GM12878 (cell line): ENCODE measurements at regions not wholly inside any gene's neighbourhood (a gene's known extent, or its start where the extent isn't known, plus 50 kb on each side); places are given as distances from the start of the nearest gene placed in this dataset.

ENCODE experiments used
- ATAC-seq: fragments of 200-7000 bp; cut with Tn5 transposase; 3 replicates; pipeline ENCODE4 v1.9.1; 2020; ENCODE audit warnings: mild to moderate bottlenecking, moderate library complexity
- BruUV-seq: library from RNA; stranded (reverse); fragments of 400-500 nt; replicated peaks from 2 replicates; lab custom pipeline; 2021; lab: Mats Ljungman, UMichigan
- CTCF ChIA-PET: fragments of 300-600 bp; sonication (Branson Sonifier 250); formaldehyde crosslinking; extraction: SDS; loops from one replicate; lab custom pipeline; 2021; ENCODE audit warnings: inconsistent platforms; lab: Yijun Ruan, JAX
- POLR2A ChIA-PET: fragments of 350-600 bp; formaldehyde crosslinking; extraction: SDS; loops from one replicate; lab custom pipeline; 2021; ENCODE audit warnings: inconsistent platforms; lab: Charles Lee
- RAD21 ChIA-PET: fragments of 300-600 bp; sonication (Branson Sonifier 250); formaldehyde crosslinking; loops from one replicate; lab custom pipeline; 2023; ENCODE audit warnings: antibody characterized with exemption; ENCODE audit not compliant: unreplicated experiment; lab: Charles Lee
- SMC1A ChIA-PET: fragments of 300-600 bp; sonication (Branson Sonifier 250); formaldehyde crosslinking; loops from one replicate; lab custom pipeline; 2023; ENCODE audit not compliant: unreplicated experiment, uncharacterized antibody; lab: Charles Lee
- DNase-seq: peaks from one replicate; pipeline ENCODE4 v3.0.0-alpha.2; 2011; ENCODE audit warnings: low read depth, low spot score
- FAIRE-seq: peaks from 3 replicates; lab custom pipeline; 2011; peaks lifted over from hg19 to GRCh38; lab: Jason Lieb, UNC
- H2AFZ ChIP-seq: 2 replicates; pipeline ENCODE4 v1.6.0; 2011; ENCODE audit warnings: low read depth, low read length, control low read depth; ENCODE audit not compliant: control insufficient read depth
- H3K27ac ChIP-seq: 2 replicates; pipeline ENCODE4 v1.5.1; 2011; ENCODE audit warnings: control low read depth; ENCODE audit not compliant: control insufficient read depth, insufficient read depth
- H3K27me3 ChIP-seq, 2 experiments: replicated peaks in 1 of 2; 2 replicates each; pipeline versions ENCODE4 v1.6.0 to v1.6.1; 2011; ENCODE audit warnings: low read length in 1 of 2; ENCODE audit not compliant: control insufficient read depth in 2 of 2, insufficient read depth in 2 of 2
- H3K36me3 ChIP-seq, 2 experiments: 2 replicates each; pipeline ENCODE4 v1.5.1; 2011; ENCODE audit warnings: low read length in 1 of 2; ENCODE audit not compliant: control insufficient read depth in 2 of 2, insufficient read depth in 2 of 2
- H3K4me1 ChIP-seq: 2 replicates; pipeline ENCODE4 v1.6.1; 2011; ENCODE audit warnings: mild to moderate bottlenecking, low read length, moderate library complexity, mixed read lengths; ENCODE audit not compliant: control insufficient read depth, insufficient read depth
- H3K4me2 ChIP-seq: 2 replicates; pipeline ENCODE4 v1.6.0; 2011; ENCODE audit warnings: control low read depth; ENCODE audit not compliant: control insufficient read depth, insufficient read depth
- H3K4me3 ChIP-seq: fragments of 200-600 bp; sonication (generic); 2 replicates; pipeline ENCODE4 v1.5.1; 2016
- H3K79me2 ChIP-seq: 2 replicates; pipeline ENCODE4 v1.6.0; 2011; ENCODE audit warnings: low read length; ENCODE audit not compliant: control insufficient read depth, insufficient read depth
- H3K9ac ChIP-seq: 2 replicates; pipeline ENCODE4 v1.8.0; 2011; ENCODE audit warnings: low read length, control low read depth, mixed read lengths; ENCODE audit not compliant: control insufficient read depth, insufficient read depth
- H3K9me3 ChIP-seq: replicated peaks from 3 replicates; pipeline ENCODE4 v1.5.1; 2011; ENCODE audit warnings: mild to moderate bottlenecking, low read length; ENCODE audit not compliant: control insufficient read depth, insufficient read depth
- H4K20me1 ChIP-seq: 2 replicates; pipeline ENCODE4 v1.6.0; 2011; ENCODE audit not compliant: control insufficient read depth, insufficient read depth
- ATF7 ChIP-seq: fragments of 450-650 bp; IDR thresholded peaks from 2 replicates; pipeline ENCODE4 v1.6.1; 2016; ENCODE audit warnings: low read depth, mild to moderate bottlenecking
- FOXK2 ChIP-seq: fragments of 450-650 bp; IDR thresholded peaks from 2 replicates; pipeline ENCODE4 v1.6.1; 2017; ENCODE audit warnings: mild to moderate bottlenecking, moderate library complexity
- HDAC6 ChIP-seq: fragments of 200-600 bp; sonication (generic); IDR thresholded peaks from one replicate; pipeline ENCODE4 v1.8.0; 2017; ENCODE audit warnings: antibody characterized with exemption; ENCODE audit not compliant: unreplicated experiment
- HSF1 ChIP-seq: fragments of 150-350 bp; IDR thresholded peaks from 2 replicates; pipeline ENCODE4 v1.6.1; 2014; ENCODE audit warnings: mild to moderate bottlenecking, low read depth, low read length
- IKZF2 ChIP-seq, 2 experiments: fragments of 450-650 bp; IDR thresholded peaks; 2 replicates each; pipeline ENCODE4 v1.6.1; 2017; ENCODE audit warnings: mild to moderate bottlenecking in 2 of 2, moderate library complexity in 2 of 2
- LARP7 ChIP-seq: fragments of 450-650 bp; IDR thresholded peaks from 2 replicates; pipeline ENCODE4 v1.6.1; 2017; ENCODE audit warnings: mild to moderate bottlenecking
- NFYA ChIP-seq: IDR thresholded peaks from 2 replicates; pipeline ENCODE4 v1.6.1; 2011; ENCODE audit warnings: low read depth, mild to moderate bottlenecking, low read length, improper control_type of control experiment, borderline replicate concordance
- NR2F1 ChIP-seq: fragments of 450-650 bp; conservative IDR thresholded peaks from 2 replicates; pipeline ENCODE4 v1.6.1; 2017; ENCODE audit warnings: mild to moderate bottlenecking
- PBX3 ChIP-seq: IDR thresholded peaks from 2 replicates; pipeline ENCODE4 v1.6.1; 2011; ENCODE audit warnings: mild to moderate bottlenecking, low read depth, low read length, moderate library complexity; ENCODE audit not compliant: insufficient replicate concordance
- RCOR1 ChIP-seq: conservative IDR thresholded peaks from 2 replicates; pipeline ENCODE4 v1.6.1; 2012; ENCODE audit warnings: low read depth, low read length, improper control_type of control experiment
- RELA ChIP-seq: fragments of 450-650 bp; IDR thresholded peaks from 2 replicates; pipeline ENCODE4 v1.8.0; 2014; ENCODE audit warnings: borderline replicate concordance; ENCODE audit not compliant: partially characterized antibody
- SIX5 ChIP-seq: IDR thresholded peaks from 2 replicates; pipeline ENCODE4 v1.6.1; 2011; ENCODE audit warnings: mild to moderate bottlenecking, low read depth, low read length, moderate library complexity; ENCODE audit not compliant: severe bottlenecking
- TARDBP ChIP-seq: IDR thresholded peaks from 2 replicates; pipeline ENCODE4 v1.6.1; 2016; ENCODE audit warnings: borderline replicate concordance
- TCF3 ChIP-seq: IDR thresholded peaks from 2 replicates; pipeline ENCODE4 v1.6.1; 2012; ENCODE audit warnings: low read depth, mild to moderate bottlenecking, low read length, borderline replicate concordance; ENCODE audit not compliant: insufficient read depth
- YY1 ChIP-seq: IDR thresholded peaks from 2 replicates; pipeline ENCODE4 v1.6.1; 2011; ENCODE audit warnings: low read depth, mild to moderate bottlenecking, low read length
- ZNF384 ChIP-seq: IDR thresholded peaks from 2 replicates; pipeline ENCODE4 v1.6.1; 2012; ENCODE audit warnings: low read depth, mild to moderate bottlenecking, low read length, improper control_type of control experiment, borderline replicate concordance
- ZNF622 ChIP-seq: fragments of 450-650 bp; IDR thresholded peaks from 2 replicates; pipeline ENCODE4 v1.6.1; 2017; ENCODE audit warnings: mild to moderate bottlenecking, inconsistent platforms
- ZZZ3 ChIP-seq: IDR thresholded peaks from 2 replicates; pipeline ENCODE4 v1.6.1; 2011; ENCODE audit warnings: low read depth; ENCODE audit not compliant: control insufficient read depth, insufficient read length
- WGBS: methylation state at CpG from one replicate; pipeline ENCODE4 v1.1.6; 2016; ENCODE audit warnings: low lambda C conversion rate; ENCODE audit not compliant: insufficient replicate concordance, insufficient coverage; ENCODE audit errors: missing lambda C conversion rate; 5-methylcytosine and 5-hydroxymethylcytosine counted together
- in situ Hi-C: fragments of 300-500 bp; cut with MboI; formaldehyde crosslinking; loops from 9 replicates; pipeline ENCODE4 v1.14.3; 2018; ENCODE audit warnings: mixed read lengths
- intact Hi-C: fragments of 100-400 bp; cut with micrococcal nuclease; formaldehyde crosslinking; loops from one replicate; pipeline ENCODE4 v1.14.2; 2022; ENCODE audit not compliant: unreplicated experiment

GRCh38 chr5:144634138-144634537 is 463.5 kb downstream of the KCTD16 start:
- Histone ChIP-seq H3K4me3 (no peak overlapping the region), H3K9ac (no peak overlapping the region), H3K79me2 (no peaks in the 10 kb centered on the region), H3K27me3 (no peaks in the 10 kb centered on the region), H3K9me3 (no peaks in the 10 kb centered on the region; the same call in 2 of the 3 replicates), H3K27ac (no peak overlapping the region), H3K4me2 (no peak overlapping the region), H3K36me3 (no peaks in the 10 kb centered on the region), H3K4me1 (no peaks in the 10 kb centered on the region), H4K20me1 (no peaks in the 10 kb centered on the region), H2AFZ (no peak overlapping the region)
- ChIA-PET CTCF (no interaction called here), RAD21 (no interaction called here), POLR2A (no interaction called here), SMC1A (no interaction called here)
- 0% methylated on average over 2 of the region's 2 CpGs for WGBS
- no peak for TF ChIP-seq RCOR1
- no peak for TF ChIP-seq ZNF622
- TF ChIP-seq ZNF384, result no peak
- no peak for TF ChIP-seq PBX3
- TF ChIP-seq ZZZ3, result no peak
- no peak for FAIRE-seq
- BruUV-seq, result no TSS peak
- in situ Hi-C loops (no loop called here), intact Hi-C loops (no loop called here)
- DNase-seq, result no peak
- no peak for ATAC-seq

GRCh38 chr5:144598451-144599068 is 427.9 kb downstream of the KCTD16 start:
- RAD21 ChIA-PET, result no interaction called here
- H3K4me3 ChIP-seq, result no peak overlapping the region
- in situ Hi-C loops (no loop called here), intact Hi-C loops (no loop called here)
- no peak for ATAC-seq
- H3K9ac ChIP-seq, result no peak overlapping the region
- 25% methylated on average over 30 of the region's 30 CpGs for WGBS
- no peaks in the 10 kb centered on the region; a peak in 1 of 4 replicates for H3K27me3 ChIP-seq
- DNase-seq, result no peak
- H3K4me1 ChIP-seq, result no peaks in the 10 kb centered on the region
- no peaks in the 10 kb centered on the region for H3K36me3 ChIP-seq
- H3K79me2 ChIP-seq, result no peaks in the 10 kb centered on the region
- H3K4me2 ChIP-seq, result no peak overlapping the region
- no peak overlapping the region for H2AFZ ChIP-seq
- BruUV-seq, result no TSS peak
- H3K27ac ChIP-seq, result no peak overlapping the region
- FAIRE-seq, result no peak
- SMC1A ChIA-PET, result no interaction called here
- H3K9me3 ChIP-seq, result no peaks in the 10 kb centered on the region
- CTCF ChIA-PET, result interaction anchor here (0.6 kb wide), 1 partner anchor 643 kb away, joined by 3 read pairs; no protein-coding TSS in a partner anchor
- no peaks in the 10 kb centered on the region for H4K20me1 ChIP-seq
- POLR2A ChIA-PET, result no interaction called here
- no peak for TF ChIP-seq FOXK2
- no peak for TF ChIP-seq NR2F1
- no peak for TF ChIP-seq HDAC6
- TF ChIP-seq HSF1, result no peak
- no peak for TF ChIP-seq LARP7
- TF ChIP-seq IKZF2 (IDR thresholded peaks at IDR 0.05), result no peak
- TF ChIP-seq YY1, result no peak
- TF ChIP-seq TARDBP, result no peak
- no peak for TF ChIP-seq RCOR1
- no peak for TF ChIP-seq TCF3
- TF ChIP-seq NFYA, result no peak
- no peak for TF ChIP-seq RELA
- TF ChIP-seq SIX5, result no peak
- TF ChIP-seq ATF7, result no peak
